ENCODE measurements at regions not wholly inside any gene's neighbourhood (a gene's known extent, or its start where the extent isn't known, plus 50 kb on each side); places are given as distances from the start of the nearest gene placed in this dataset.

DNA sequence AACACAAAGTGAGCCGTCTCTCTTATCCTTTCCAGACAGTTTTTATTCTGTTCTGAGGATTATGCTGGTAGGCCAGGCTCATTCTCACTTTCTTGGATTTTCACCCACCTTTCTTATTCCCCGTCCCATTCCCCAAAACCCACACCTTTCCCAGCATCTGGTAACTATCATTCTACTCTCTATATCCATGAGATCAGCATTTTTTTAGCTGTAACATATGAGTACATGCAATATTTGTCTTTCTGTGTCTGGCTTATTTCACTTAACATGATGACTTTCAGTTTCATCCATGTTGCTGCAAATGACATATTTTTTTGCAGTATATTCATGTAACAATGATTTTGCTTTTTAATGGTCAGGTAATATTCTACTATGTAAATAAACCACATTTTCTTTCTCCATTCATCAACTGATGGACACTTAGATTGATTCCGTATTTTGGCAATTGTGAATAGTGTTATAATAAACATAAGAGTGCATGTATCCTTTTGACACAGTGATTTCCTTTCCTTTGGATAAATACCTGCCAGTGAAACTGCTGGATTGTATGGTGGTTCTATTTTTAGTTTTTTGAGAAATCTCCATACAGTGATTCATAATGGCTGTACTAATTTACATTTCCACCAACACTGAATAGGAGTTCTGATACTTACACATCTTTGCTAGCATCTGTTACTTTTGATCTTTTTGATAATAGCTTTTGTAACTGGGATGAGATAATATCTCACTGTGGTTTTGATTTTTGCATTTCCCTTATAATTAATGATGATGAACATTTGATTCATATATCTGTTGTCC, 289.3 kb downstream of the RPRM start:
- H3K27ac ChIP-seq (replicated peaks in 1 of 4), result no peak overlapping the region
- WGBS, result 82% methylated on average over 3 of the region's 3 CpGs
- intact Hi-C loops (cut with DNase I), result no loop called here

DNA sequence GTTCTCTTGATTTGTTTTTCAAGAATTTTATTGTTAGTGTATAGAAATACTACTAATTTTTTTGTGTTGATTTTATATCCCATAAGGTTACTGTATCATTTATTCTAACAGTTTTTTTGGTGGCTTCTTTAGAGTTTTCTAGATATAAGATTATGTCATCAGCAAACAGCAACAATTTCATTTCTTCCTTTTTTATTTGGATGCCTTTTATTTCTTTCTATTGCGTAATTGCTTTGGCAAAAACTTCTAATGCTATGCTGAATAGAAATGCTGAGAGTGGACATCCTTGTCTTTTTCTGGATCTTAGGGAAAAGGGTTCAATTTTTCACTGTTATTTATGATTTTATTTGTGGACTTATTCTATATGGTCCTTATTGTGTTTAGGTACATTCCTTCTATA, 298.8 kb downstream of the RPRM start:
- Histone ChIP-seq H3K4me3 (no peak overlapping the region), H3K4me1 (no peaks in the 10 kb centered on the region), H3K27me3 (no peaks in the 10 kb centered on the region), H3K27ac (replicated peaks in 1 of 4) (no peak overlapping the region), H3K9me3 (peaks cover 0 to 2% (median 0%) of the 10 kb centered on the region in 4 donors), H3K36me3 (no peaks in the 10 kb centered on the region)
- WGBS, result 94% methylated on average over 1 of the region's 1 CpG
- no peak for DNase-seq (ENCODE audit: extremely low spot score)
- TF ChIP-seq, protein P1, sequence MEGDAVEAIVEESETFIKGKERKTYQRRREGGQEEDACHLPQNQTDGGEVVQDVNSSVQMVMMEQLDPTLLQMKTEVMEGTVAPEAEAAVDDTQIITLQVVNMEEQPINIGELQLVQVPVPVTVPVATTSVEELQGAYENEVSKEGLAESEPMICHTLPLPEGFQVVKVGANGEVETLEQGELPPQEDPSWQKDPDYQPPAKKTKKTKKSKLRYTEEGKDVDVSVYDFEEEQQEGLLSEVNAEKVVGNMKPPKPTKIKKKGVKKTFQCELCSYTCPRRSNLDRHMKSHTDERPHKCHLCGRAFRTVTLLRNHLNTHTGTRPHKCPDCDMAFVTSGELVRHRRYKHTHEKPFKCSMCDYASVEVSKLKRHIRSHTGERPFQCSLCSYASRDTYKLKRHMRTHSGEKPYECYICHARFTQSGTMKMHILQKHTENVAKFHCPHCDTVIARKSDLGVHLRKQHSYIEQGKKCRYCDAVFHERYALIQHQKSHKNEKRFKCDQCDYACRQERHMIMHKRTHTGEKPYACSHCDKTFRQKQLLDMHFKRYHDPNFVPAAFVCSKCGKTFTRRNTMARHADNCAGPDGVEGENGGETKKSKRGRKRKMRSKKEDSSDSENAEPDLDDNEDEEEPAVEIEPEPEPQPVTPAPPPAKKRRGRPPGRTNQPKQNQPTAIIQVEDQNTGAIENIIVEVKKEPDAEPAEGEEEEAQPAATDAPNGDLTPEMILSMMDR (IDR thresholded peaks at IDR 0.05), result no peak
- no peak for TF ChIP-seq POLR2A (IDR thresholded peaks at IDR 0.05; ENCODE audit: low read depth)
- no peak for TF ChIP-seq POLR2AphosphoS5 (IDR thresholded peaks at IDR 0.05)
- TF ChIP-seq EP300 (IDR thresholded peaks at IDR 0.05), result no peak
- intact Hi-C loops (cut with DNase I), result no loop called here

More for the DNA sequence above, 289.3 kb downstream of the RPRM start:
- H3K9me3 ChIP-seq, result peaks cover 0 to 16% (median 9%) of the 10 kb centered on the region in 4 donors
- TF ChIP-seq, protein P1 (IDR thresholded peaks at IDR 0.05), result no peak
- TF ChIP-seq EP300 (IDR thresholded peaks at IDR 0.05), result no peak
- no peak for TF ChIP-seq POLR2A (IDR thresholded peaks at IDR 0.05; ENCODE audit: low read depth)
- TF ChIP-seq POLR2AphosphoS5 (IDR thresholded peaks at IDR 0.05), result no peak
- H3K4me3 ChIP-seq, result no peak overlapping the region
- no peak for DNase-seq (ENCODE audit: extremely low spot score)
- no peaks in the 10 kb centered on the region for H3K4me1 ChIP-seq
- no peaks in the 10 kb centered on the region for H3K36me3 ChIP-seq
- no peaks in the 10 kb centered on the region for H3K27me3 ChIP-seq

DNA sequence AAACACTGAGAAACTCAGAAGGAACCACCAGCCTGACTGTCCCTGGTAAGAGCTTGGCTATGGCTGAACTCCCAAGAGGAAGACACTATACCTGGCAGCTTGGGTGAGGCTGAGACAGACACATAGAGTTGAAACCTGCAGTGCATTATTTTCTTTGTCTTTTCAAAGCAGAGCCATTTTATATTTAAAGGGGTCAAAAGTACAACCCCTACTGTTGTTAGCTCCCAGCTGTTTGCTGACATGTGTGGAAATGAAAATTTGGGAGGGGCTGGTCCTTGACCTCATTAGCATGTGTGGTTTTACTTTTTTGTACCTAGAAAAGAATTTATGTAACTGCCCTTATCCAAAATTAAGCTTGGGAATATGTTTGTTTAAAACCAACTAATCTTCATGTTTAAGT, 309.0 kb downstream of the RPRM start:
- TF ChIP-seq POLR2A (IDR thresholded peaks at IDR 0.05; ENCODE audit: low read depth) (no peak), POLR2AphosphoS5 (IDR thresholded peaks at IDR 0.05) (no peak), EP300 (IDR thresholded peaks at IDR 0.05) (no peak)
- TF ChIP-seq, protein P1 (IDR thresholded peaks at IDR 0.05), result no peak
- no peaks in the 10 kb centered on the region for H3K9me3 ChIP-seq
- DNase-seq (ENCODE audit: extremely low spot score), result no peak
- H3K4me1 ChIP-seq, result no peaks in the 10 kb centered on the region
- H3K27ac ChIP-seq (replicated peaks in 1 of 4), result no peak overlapping the region
- intact Hi-C loops (cut with DNase I), result no loop called here
- no peaks in the 10 kb centered on the region for H3K36me3 ChIP-seq
- H3K27me3 ChIP-seq, result no peaks in the 10 kb centered on the region
- no peak overlapping the region for H3K4me3 ChIP-seq

DNA sequence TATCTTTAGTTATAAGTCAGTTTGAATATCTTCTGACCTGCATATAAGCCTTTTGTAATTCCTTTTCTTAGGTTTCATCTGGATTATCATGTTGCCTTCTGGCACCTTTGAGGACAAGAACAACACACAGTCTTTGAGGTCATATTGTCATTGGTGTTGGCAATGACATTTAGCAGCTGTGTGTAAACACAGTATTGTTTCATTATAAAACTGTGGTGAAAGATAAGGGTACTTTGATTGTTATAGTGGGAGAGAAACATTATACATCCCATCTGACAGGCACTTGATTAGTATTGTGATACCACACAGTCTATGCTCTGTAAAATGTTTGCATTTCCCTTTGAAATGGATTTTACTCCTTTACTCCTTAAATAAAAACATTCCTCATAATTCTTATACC, 313.5 kb downstream of the RPRM start:
- Histone ChIP-seq H3K27ac (replicated peaks in 1 of 4) (no peak overlapping the region), H3K9me3 (no peaks in the 10 kb centered on the region), H3K4me1 (no peaks in the 10 kb centered on the region), H3K4me3 (no peak overlapping the region), H3K36me3 (no peaks in the 10 kb centered on the region), H3K27me3 (no peaks in the 10 kb centered on the region)
- no peak for TF ChIP-seq POLR2A (IDR thresholded peaks at IDR 0.05; ENCODE audit: low read depth)
- TF ChIP-seq, protein P1 (IDR thresholded peaks at IDR 0.05), result no peak
- TF ChIP-seq POLR2AphosphoS5 (IDR thresholded peaks at IDR 0.05), result no peak
- TF ChIP-seq EP300 (IDR thresholded peaks at IDR 0.05), result no peak
- intact Hi-C loops (cut with DNase I), result no loop called here
- DNase-seq (ENCODE audit: extremely low spot score), result no peak

DNA sequence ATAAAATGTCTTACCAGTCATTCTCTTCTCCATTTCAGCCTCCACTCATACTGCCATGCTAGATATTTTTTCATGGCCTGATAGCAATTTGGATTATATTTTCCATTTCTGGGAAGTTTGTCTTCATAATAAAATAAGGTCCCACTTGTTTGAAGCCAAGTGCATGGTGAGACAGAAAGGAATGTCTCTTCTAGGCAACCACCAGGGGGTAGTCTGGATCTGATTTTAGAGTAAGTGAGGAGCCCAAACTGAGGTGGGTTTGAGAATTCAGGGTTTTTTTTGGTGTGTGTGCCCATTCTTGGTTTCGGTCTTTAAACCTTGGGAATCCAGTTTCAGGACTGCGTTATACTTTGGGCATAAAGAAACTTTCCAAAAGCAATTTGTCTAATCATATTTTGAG, 315.5 kb downstream of the RPRM start:
- Histone ChIP-seq H3K27me3 (no peaks in the 10 kb centered on the region), H3K27ac (replicated peaks in 1 of 4) (no peak overlapping the region), H3K4me1 (no peaks in the 10 kb centered on the region), H3K9me3 (no peaks in the 10 kb centered on the region), H3K4me3 (no peak overlapping the region), H3K36me3 (no peaks in the 10 kb centered on the region)
- WGBS, result 63% methylated on average over 2 of the region's 2 CpGs
- DNase-seq (ENCODE audit: extremely low spot score), result no peak
- no peak for TF ChIP-seq POLR2A (IDR thresholded peaks at IDR 0.05; ENCODE audit: low read depth)
- no peak for TF ChIP-seq POLR2AphosphoS5 (IDR thresholded peaks at IDR 0.05)
- TF ChIP-seq, protein P1 (IDR thresholded peaks at IDR 0.05), result peak; percentile 36 to 49 (median 42)
- intact Hi-C loops (cut with DNase I), result loop anchor here (2.0 to 5.0 kb wide), 2 partner anchors 316 to 354 kb away; partner anchors contain the start of gene RPRM
